CD14-positive monocyte (primary cell): ENCODE measurements at regions not wholly inside any gene's neighbourhood (a gene's known extent, or its start where the extent isn't known, plus 50 kb on each side); places are given as distances from the start of the nearest gene placed in this dataset.
A peak's percentile ranks its signal among the peaks of the same experiment; 100 is the strongest.

ENCODE experiments used
- DNase-seq, 3 donors: peaks; one replicate each; pipeline ENCODE4 v3.0.0-alpha.2; 2011 to 2022
- H2AFZ ChIP-seq: 2 replicates; pipeline ENCODE4 v1.6.0; 2012; ENCODE audit warnings: mild to moderate bottlenecking, low read depth, low read length, inconsistent platforms; ENCODE audit not compliant: insufficient read depth, poor library complexity, severe bottlenecking
- H3K27ac ChIP-seq, 2 donors: 1 replicate in 1 of 2; 2 replicates in 1 of 2; pipeline ENCODE4 v1.5.1; 2012 to 2013; ENCODE audit warnings: low read length in 2 of 2, control low read depth in 1 of 2, inconsistent platforms in 1 of 2, low read depth in 1 of 2, mild to moderate bottlenecking in 1 of 2
- H3K27me3 ChIP-seq, 2 donors: one replicate each; pipeline versions ENCODE4 v1.6.0 to v1.6.1; 2011 to 2013; ENCODE audit warnings: low read length in 2 of 2; ENCODE audit not compliant: control insufficient read depth in 2 of 2, insufficient read depth in 2 of 2
- H3K36me3 ChIP-seq, 2 donors: replicated peaks in 1 of 2; 1 replicate in 1 of 2; 2 replicates in 1 of 2; pipeline versions ENCODE4 v1.5.1 to v1.6.1; 2012 to 2013; ENCODE audit warnings: low read length in 2 of 2, control low read depth in 1 of 2, inconsistent platforms in 1 of 2, mild to moderate bottlenecking in 1 of 2; ENCODE audit not compliant: insufficient read depth in 2 of 2, control insufficient read depth in 1 of 2
- H3K4me1 ChIP-seq, 2 donors: 1 replicate in 1 of 2; 2 replicates in 1 of 2; pipeline versions ENCODE4 v1.5.1 to v1.6.1; 2012 to 2013; ENCODE audit warnings: low read length in 2 of 2, control low read depth in 1 of 2, inconsistent platforms in 1 of 2, mild to moderate bottlenecking in 1 of 2, moderate library complexity in 1 of 2; ENCODE audit not compliant: insufficient read depth in 2 of 2, control insufficient read depth in 1 of 2
- H3K4me2 ChIP-seq: replicated peaks from 2 replicates; pipeline ENCODE3; 2012; ENCODE audit warnings: low read length, moderate library complexity, mild to moderate bottlenecking; ENCODE audit not compliant: poor library complexity, severe bottlenecking; ENCODE audit errors: extremely low read depth
- H3K4me3 ChIP-seq, 3 experiments: fragments of 200-600 bp in 1 of 3; sonication (generic) in 1 of 3; replicated peaks in 1 of 3; 1 replicate in 2 of 3; 2 replicates in 1 of 3; pipeline ENCODE4 v1.5.1; 2011 to 2013; ENCODE audit warnings: low read length in 3 of 3, mild to moderate bottlenecking in 3 of 3, control low read depth in 2 of 3, low read depth in 2 of 3, inconsistent platforms in 1 of 3, moderate library complexity in 1 of 3
- H3K79me2 ChIP-seq: 2 replicates; pipeline ENCODE4 v1.6.0; 2012; ENCODE audit warnings: mild to moderate bottlenecking, control low read depth, inconsistent platforms, low read length, moderate library complexity; ENCODE audit not compliant: insufficient read depth
- H3K9ac ChIP-seq: 2 replicates; pipeline ENCODE4 v1.6.0; 2017; ENCODE audit warnings: low read length, mild to moderate bottlenecking; ENCODE audit not compliant: insufficient read depth, poor library complexity, severe bottlenecking
- H3K9me3 ChIP-seq, 2 donors: replicated peaks in 1 of 2; 1 replicate in 1 of 2; 2 replicates in 1 of 2; pipeline versions ENCODE4 v1.5.1 to v1.6.1; 2012 to 2013; ENCODE audit warnings: low read length in 2 of 2, control low read depth in 1 of 2; ENCODE audit not compliant: control insufficient read depth in 1 of 2, insufficient read depth in 1 of 2
- H4K20me1 ChIP-seq: 2 replicates; pipeline ENCODE4 v1.6.0; 2012; ENCODE audit warnings: mild to moderate bottlenecking, low read length, control low read depth, moderate library complexity; ENCODE audit not compliant: insufficient read depth
- H3K27ac Mint-ChIP-seq, 7 donors: one replicate each; pipeline ENCODE4 v1.8.0; 2020; ENCODE audit warnings: mild to moderate bottlenecking in 7 of 7, mixed read lengths in 7 of 7, moderate library complexity in 6 of 7, inconsistent platforms in 2 of 7
- H3K27me3 Mint-ChIP-seq, 3 donors: one replicate each; pipeline ENCODE4 v1.8.0; 2021 to 2022; ENCODE audit warnings: low read depth in 3 of 3, mild to moderate bottlenecking in 3 of 3, mixed read lengths in 3 of 3, moderate library complexity in 3 of 3, inconsistent platforms in 1 of 3
- H3K36me3 Mint-ChIP-seq, 2 donors: one replicate each; pipeline ENCODE4 v1.8.0; 2020; ENCODE audit warnings: mixed read lengths in 2 of 2, inconsistent platforms in 1 of 2, mild to moderate bottlenecking in 1 of 2
- H3K4me1 Mint-ChIP-seq: one replicate; pipeline ENCODE4 v1.8.0; 2020; ENCODE audit warnings: mild to moderate bottlenecking, mixed read lengths
- H3K4me3 Mint-ChIP-seq, 2 donors: one replicate each; pipeline ENCODE4 v1.8.0; 2020; ENCODE audit warnings: mild to moderate bottlenecking in 2 of 2, mixed read lengths in 2 of 2, moderate library complexity in 1 of 2
- H3K9me3 Mint-ChIP-seq, 7 donors: one replicate each; pipeline ENCODE4 v1.8.0; 2020 to 2022; ENCODE audit warnings: mixed read lengths in 7 of 7, mild to moderate bottlenecking in 6 of 7, moderate library complexity in 6 of 7, inconsistent platforms in 2 of 7
- WGBS: methylation state at CpG from one replicate; pipeline ENCODE4 v1.1.5; 2013; ENCODE audit warnings: missing lambda C conversion rate; ENCODE audit not compliant: insufficient coverage; 5-methylcytosine and 5-hydroxymethylcytosine counted together
- intact Hi-C, 2 donors: fragments of 100-400 bp; cut with micrococcal nuclease; formaldehyde crosslinking; loops; one replicate each; pipeline versions ENCODE4 v1.15.0 to v1.15.1; 2023
- TF ChIP-seq, protein P1 (sequence below): fragments of 200-600 bp; IDR thresholded peaks from one replicate; pipeline ENCODE4 v1.8.0; 2022; ENCODE audit warnings: antibody characterized with exemption, mild to moderate bottlenecking

DNA sequence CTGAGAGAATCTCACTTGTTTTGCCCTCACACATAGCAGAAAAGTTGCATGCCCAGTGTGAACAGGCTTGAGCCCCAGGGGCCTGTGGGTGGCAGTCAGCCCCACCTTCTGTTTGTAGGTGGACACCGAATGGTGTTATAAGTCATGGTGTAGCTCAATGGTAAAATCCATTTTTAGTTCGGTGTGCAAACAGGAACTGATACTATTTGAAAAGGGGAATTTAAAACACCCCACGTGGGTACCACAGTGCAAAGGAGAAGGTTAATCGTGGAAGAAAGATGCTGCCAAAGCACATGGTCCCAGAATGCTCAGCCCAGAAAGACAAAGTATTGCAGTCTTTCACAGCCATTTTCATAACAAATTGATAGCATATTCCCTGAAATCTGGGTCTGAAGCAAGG, 71.8 kb upstream of the GZMB start:
- Histone ChIP-seq H4K20me1 (no peaks in the 10 kb centered on the region), H3K27ac (no peak overlapping the region), H3K9me3 (no peaks in the 10 kb centered on the region), H3K79me2 (no peaks in the 10 kb centered on the region), H3K9ac (no peak overlapping the region), H3K4me3 (no peak overlapping the region), H3K4me1 (peaks cover 16% of the 10 kb centered on the region in 2 donors), H3K4me2 (no peak overlapping the region), H3K36me3 (no peaks in the 10 kb centered on the region), H2AFZ (no peak overlapping the region), H3K27me3 (no peaks in the 10 kb centered on the region)
- TF ChIP-seq, protein P1, sequence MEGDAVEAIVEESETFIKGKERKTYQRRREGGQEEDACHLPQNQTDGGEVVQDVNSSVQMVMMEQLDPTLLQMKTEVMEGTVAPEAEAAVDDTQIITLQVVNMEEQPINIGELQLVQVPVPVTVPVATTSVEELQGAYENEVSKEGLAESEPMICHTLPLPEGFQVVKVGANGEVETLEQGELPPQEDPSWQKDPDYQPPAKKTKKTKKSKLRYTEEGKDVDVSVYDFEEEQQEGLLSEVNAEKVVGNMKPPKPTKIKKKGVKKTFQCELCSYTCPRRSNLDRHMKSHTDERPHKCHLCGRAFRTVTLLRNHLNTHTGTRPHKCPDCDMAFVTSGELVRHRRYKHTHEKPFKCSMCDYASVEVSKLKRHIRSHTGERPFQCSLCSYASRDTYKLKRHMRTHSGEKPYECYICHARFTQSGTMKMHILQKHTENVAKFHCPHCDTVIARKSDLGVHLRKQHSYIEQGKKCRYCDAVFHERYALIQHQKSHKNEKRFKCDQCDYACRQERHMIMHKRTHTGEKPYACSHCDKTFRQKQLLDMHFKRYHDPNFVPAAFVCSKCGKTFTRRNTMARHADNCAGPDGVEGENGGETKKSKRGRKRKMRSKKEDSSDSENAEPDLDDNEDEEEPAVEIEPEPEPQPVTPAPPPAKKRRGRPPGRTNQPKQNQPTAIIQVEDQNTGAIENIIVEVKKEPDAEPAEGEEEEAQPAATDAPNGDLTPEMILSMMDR, result no peak
- peak; percentile 49 to 65 (median 56) for DNase-seq
- Mint-ChIP-seq H3K4me3 (no peak overlapping the region), H3K9me3 (peaks cover 0 to 3% (median 0%) of the 10 kb centered on the region in 7 donors), H3K4me1 (peaks cover 21% of the 10 kb centered on the region), H3K27me3 (no peaks in the 10 kb centered on the region), H3K36me3 (no peaks in the 10 kb centered on the region), H3K27ac (peak overlapping the region in 2 of 7 donors; percentile 21 to 46)
- intact Hi-C loops, result no loop called here
- 14% methylated on average over 1 of the region's 4 CpGs for WGBS

DNA sequence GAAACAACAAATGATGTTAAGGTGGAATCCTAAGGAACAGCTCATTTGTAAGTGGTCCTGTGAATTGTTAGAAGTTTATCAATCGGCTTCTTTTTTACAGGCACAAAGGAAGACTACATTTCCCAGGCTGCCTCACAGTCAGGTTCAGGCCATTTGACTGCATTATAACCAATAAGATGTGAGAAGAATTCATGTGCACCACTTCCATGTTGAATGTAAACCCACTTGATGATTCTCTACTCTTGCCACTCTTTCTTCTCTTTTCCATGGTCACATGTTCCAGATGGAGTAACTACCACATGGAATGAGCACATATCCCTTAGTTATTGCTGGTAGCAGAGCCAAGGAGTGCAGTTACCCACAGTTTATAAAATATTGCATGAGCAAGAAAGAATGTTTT, 67.1 kb upstream of the GZMB start:
- Histone ChIP-seq H3K27me3 (no peaks in the 10 kb centered on the region), H3K79me2 (no peaks in the 10 kb centered on the region), H3K4me1 (peaks cover 41 to 42% of the 10 kb centered on the region in 2 donors), H3K4me2 (no peak overlapping the region), H3K36me3 (no peaks in the 10 kb centered on the region), H3K27ac (no peak overlapping the region), H4K20me1 (no peaks in the 10 kb centered on the region), H3K9me3 (no peaks in the 10 kb centered on the region), H3K9ac (no peak overlapping the region), H2AFZ (no peak overlapping the region), H3K4me3 (no peak overlapping the region)
- WGBS, result no CpG with 5 or more reads among the region's 1 CpG
- Mint-ChIP-seq H3K36me3 (no peaks in the 10 kb centered on the region), H3K9me3 (no peaks in the 10 kb centered on the region), H3K4me1 (peaks cover 42% of the 10 kb centered on the region), H3K27ac (no peak overlapping the region), H3K4me3 (no peak overlapping the region), H3K27me3 (no peaks in the 10 kb centered on the region)
- peak in 2 of 3 donors; percentile 12 to 20 for DNase-seq
- TF ChIP-seq, protein P1, result no peak
- intact Hi-C loops, result no loop called here
